Gastroesophageal sphincter (tissue), 3 donors: ENCODE measurements at regions not wholly inside any gene's neighbourhood (a gene's known extent, or its start where the extent isn't known, plus 50 kb on each side); places are given as distances from the start of the nearest gene placed in this dataset.

Experiments
- EP300 ChIP-seq: sonication (generic); formaldehyde crosslinking; IDR thresholded peaks from one replicate; pipeline ENCODE4 v1.6.1; 2017; ENCODE audit warnings: antibody characterized with exemption, mild to moderate bottlenecking
- POLR2A ChIP-seq, 2 donors: fragments of 450-650 bp; IDR thresholded peaks; one replicate each; pipeline ENCODE4 v1.6.1; 2017; ENCODE audit warnings: antibody characterized with exemption in 2 of 2, mild to moderate bottlenecking in 2 of 2, moderate library complexity in 1 of 2
- POLR2AphosphoS5 ChIP-seq: sonication (generic); formaldehyde crosslinking; IDR thresholded peaks from one replicate; pipeline ENCODE4 v1.6.1; 2017; ENCODE audit warnings: antibody characterized with exemption
- TF ChIP-seq, protein P1 (sequence below), 4 experiments: fragments of 200-600 bp in 2 of 4; fragments of 450-650 bp in 2 of 4; sonication (generic) in 1 of 4; IDR thresholded peaks; one replicate each; pipeline ENCODE4 v1.5.1; 2017 to 2019; ENCODE audit warnings: antibody characterized with exemption in 4 of 4, mild to moderate bottlenecking in 2 of 4, moderate library complexity in 2 of 4

DNA sequence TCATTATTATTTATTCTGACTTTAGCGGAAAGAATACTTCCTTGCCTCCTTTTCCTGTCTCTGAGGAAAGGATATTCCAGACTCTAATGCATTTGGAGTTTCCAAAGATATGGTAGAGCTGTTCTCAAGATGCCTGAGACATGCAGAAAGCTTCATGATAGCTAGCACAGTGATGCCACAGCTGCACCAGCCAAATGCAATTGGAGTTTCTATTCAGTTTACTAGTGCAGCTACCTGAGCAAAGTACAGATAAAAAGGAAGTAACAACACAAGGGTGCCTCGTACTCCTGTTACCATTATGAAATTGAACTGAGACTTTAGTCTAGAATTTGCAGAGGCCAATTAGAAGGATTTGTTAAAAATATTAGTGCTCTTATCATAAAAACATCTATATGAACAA lies 57.5 kb upstream of the PARM1 start:
- TF ChIP-seq, protein P1, sequence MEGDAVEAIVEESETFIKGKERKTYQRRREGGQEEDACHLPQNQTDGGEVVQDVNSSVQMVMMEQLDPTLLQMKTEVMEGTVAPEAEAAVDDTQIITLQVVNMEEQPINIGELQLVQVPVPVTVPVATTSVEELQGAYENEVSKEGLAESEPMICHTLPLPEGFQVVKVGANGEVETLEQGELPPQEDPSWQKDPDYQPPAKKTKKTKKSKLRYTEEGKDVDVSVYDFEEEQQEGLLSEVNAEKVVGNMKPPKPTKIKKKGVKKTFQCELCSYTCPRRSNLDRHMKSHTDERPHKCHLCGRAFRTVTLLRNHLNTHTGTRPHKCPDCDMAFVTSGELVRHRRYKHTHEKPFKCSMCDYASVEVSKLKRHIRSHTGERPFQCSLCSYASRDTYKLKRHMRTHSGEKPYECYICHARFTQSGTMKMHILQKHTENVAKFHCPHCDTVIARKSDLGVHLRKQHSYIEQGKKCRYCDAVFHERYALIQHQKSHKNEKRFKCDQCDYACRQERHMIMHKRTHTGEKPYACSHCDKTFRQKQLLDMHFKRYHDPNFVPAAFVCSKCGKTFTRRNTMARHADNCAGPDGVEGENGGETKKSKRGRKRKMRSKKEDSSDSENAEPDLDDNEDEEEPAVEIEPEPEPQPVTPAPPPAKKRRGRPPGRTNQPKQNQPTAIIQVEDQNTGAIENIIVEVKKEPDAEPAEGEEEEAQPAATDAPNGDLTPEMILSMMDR (IDR thresholded peaks at IDR 0.05), result no peak
- TF ChIP-seq EP300 (no peak), POLR2A (IDR thresholded peaks at IDR 0.05) (no peak), POLR2AphosphoS5 (no peak)
